GM12891 (cell line): ENCODE measurements at regions not wholly inside any gene's neighbourhood (a gene's known extent, or its start where the extent isn't known, plus 50 kb on each side); places are given as distances from the start of the nearest gene placed in this dataset.

Experiments
- POLR2A ChIP-seq: IDR thresholded peaks from 2 replicates; pipeline ENCODE4 v1.6.1; 2011; ENCODE audit warnings: low read depth, low read length, control low read depth
- POLR2AphosphoS5 ChIP-seq: IDR thresholded peaks from 2 replicates; pipeline ENCODE4 v1.6.1; 2011; ENCODE audit warnings: low read depth, low read length, control low read depth
- SPI1 ChIP-seq: IDR thresholded peaks from 2 replicates; pipeline ENCODE4 v1.6.1; 2011; ENCODE audit warnings: low read depth, low read length, control low read depth
- TAF1 ChIP-seq: IDR thresholded peaks from 2 replicates; pipeline ENCODE4 v1.6.1; 2011; ENCODE audit warnings: low read depth, low read length, control low read depth

- no peak for TF ChIP-seq POLR2A
- TF ChIP-seq SPI1: no peak
- TF ChIP-seq POLR2AphosphoS5: no peak
- TF ChIP-seq TAF1: no peak
These were observed 136.9 kb upstream of the PRICKLE2 start for GRCh38 chr3:64361962-64362735.
